Body of pancreas (tissue), 4 donors: ENCODE measurements at regions not wholly inside any gene's neighbourhood (a gene's known extent, or its start where the extent isn't known, plus 50 kb on each side); places are given as distances from the start of the nearest gene placed in this dataset.

Experiments used
- CTCF ChIP-seq, 7 experiments: fragments of 450-650 bp in 4 of 7; fragments of 200-600 bp in 3 of 7; sonication (generic) in 3 of 7; IDR thresholded peaks; one replicate each; pipeline ENCODE4 v1.5.1; 2016 to 2019; ENCODE audit warnings: antibody characterized with exemption in 7 of 7
- POLR2A ChIP-seq, 3 donors: fragments of 450-650 bp; IDR thresholded peaks; one replicate each; pipeline ENCODE4 v1.6.1; 2016; ENCODE audit warnings: antibody characterized with exemption in 3 of 3, mild to moderate bottlenecking in 2 of 3

GRCh38 chr13:31504918-31505317 is 234.4 kb upstream of the RXFP2 start:
- TF ChIP-seq POLR2A (IDR thresholded peaks at IDR 0.05) (no peak), CTCF (IDR thresholded peaks at IDR 0.05) (no peak)
